GM12865 (cell line): ENCODE measurements at regions not wholly inside any gene's neighbourhood (a gene's known extent, or its start where the extent isn't known, plus 50 kb on each side); places are given as distances from the start of the nearest gene placed in this dataset.

ENCODE experiments used
- DNase-seq: peaks from one replicate; pipeline ENCODE4 v3.0.0; 2010; ENCODE audit warnings: low read depth
- H3K4me3 ChIP-seq: 2 replicates; pipeline ENCODE4 v1.5.1; 2011; ENCODE audit warnings: mild to moderate bottlenecking, low read depth, low read length, control low read depth
- TF ChIP-seq, protein P1 (sequence below): IDR thresholded peaks from 2 replicates; pipeline ENCODE4 v1.5.1; 2011; ENCODE audit warnings: low read length, control low read depth, low read depth, inconsistent platforms; ENCODE audit not compliant: insufficient read depth; ENCODE audit errors: missing control alignments

DNA sequence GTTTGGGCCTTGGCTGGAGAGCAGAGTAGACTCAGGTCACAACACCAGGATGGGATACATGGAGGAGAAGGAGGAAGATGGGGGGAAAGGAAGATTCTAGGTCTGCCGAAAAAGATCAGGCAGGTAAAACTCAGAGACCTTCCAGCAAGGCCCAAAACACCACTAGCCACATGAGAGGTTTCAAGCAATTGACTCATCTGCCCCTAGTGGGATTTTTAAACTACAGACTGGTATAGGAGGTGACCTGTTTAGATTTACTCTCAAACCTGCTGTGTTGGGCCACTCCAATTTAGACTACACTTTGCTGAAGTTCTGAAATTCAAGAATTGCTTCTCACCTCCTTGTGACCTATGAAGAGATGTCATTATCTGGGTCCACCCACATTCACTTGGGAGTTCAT is 236.9 kb upstream of the SASH1 start:
- no peak for DNase-seq
- TF ChIP-seq, protein P1, sequence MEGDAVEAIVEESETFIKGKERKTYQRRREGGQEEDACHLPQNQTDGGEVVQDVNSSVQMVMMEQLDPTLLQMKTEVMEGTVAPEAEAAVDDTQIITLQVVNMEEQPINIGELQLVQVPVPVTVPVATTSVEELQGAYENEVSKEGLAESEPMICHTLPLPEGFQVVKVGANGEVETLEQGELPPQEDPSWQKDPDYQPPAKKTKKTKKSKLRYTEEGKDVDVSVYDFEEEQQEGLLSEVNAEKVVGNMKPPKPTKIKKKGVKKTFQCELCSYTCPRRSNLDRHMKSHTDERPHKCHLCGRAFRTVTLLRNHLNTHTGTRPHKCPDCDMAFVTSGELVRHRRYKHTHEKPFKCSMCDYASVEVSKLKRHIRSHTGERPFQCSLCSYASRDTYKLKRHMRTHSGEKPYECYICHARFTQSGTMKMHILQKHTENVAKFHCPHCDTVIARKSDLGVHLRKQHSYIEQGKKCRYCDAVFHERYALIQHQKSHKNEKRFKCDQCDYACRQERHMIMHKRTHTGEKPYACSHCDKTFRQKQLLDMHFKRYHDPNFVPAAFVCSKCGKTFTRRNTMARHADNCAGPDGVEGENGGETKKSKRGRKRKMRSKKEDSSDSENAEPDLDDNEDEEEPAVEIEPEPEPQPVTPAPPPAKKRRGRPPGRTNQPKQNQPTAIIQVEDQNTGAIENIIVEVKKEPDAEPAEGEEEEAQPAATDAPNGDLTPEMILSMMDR, result no peak
- H3K4me3 ChIP-seq, result no peak overlapping the region

DNA sequence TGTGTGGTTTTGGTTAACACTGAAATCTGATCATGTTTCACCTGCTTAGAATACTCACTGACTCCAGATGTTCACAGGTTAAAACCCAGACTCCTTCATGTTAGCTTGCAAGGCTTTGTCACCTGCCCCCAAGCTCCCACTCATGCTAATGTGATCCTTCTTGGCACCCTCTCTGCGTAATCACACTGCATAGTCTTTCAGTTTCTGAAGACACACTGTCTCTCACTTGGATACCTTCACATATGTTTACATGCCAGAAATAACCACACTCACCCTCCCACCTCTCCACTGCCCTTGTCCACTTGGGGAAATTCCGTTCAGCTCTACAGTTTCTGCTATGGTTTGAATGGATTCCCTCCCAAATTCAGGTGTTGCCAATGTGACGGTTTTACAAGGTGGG is 234.7 kb upstream of the SASH1 start:
- no peak overlapping the region for H3K4me3 ChIP-seq
- TF ChIP-seq, protein P1, result no peak
- DNase-seq, result no peak

DNA sequence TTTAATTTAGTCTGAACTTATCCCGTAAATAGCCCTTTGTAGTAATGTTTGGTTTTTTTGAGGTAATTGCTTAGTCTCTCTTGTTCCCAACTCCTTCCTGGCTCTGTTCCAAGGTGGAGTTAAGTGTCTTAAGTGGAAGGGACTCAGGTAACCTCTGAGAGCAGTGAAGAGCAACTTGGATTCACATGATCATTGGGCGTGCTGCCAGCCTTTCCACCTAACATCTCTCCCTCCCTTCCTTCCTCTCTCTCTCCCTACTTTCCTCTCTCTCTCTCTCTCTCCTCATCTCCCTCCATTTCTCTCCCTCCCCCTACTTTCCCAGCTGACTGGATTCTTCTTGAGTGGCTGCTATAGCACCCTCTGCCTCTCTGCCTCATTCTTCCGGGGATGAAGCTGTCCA is 232.9 kb upstream of the SASH1 start:
- H3K4me3 ChIP-seq, result no peak overlapping the region
- TF ChIP-seq, protein P1, result no peak
- DNase-seq, result no peak

- no peak overlapping the region for H3K4me3 ChIP-seq
- no peak for DNase-seq
- TF ChIP-seq, protein P1, result no peak
Measured at GRCh38 chr6:148110925-148111324, 231.7 kb upstream of the SASH1 start.

- TF ChIP-seq, protein P1, result no peak
- no peak for DNase-seq
Measured at GRCh38 chr6:148112851-148113319, 229.8 kb upstream of the SASH1 start.

GRCh38 chr6:148116001-148116400 is 226.6 kb upstream of the SASH1 start:
- TF ChIP-seq, protein P1, result no peak
- H3K4me3 ChIP-seq, result no peak overlapping the region
- no peak for DNase-seq

More at GRCh38 chr6:148112851-148113319, 229.8 kb upstream of the SASH1 start:
- no peak overlapping the region for H3K4me3 ChIP-seq

GRCh38 chr6:148118244-148118643 is 224.4 kb upstream of the SASH1 start:
- DNase-seq, result no peak
- no peak overlapping the region for H3K4me3 ChIP-seq
- TF ChIP-seq, protein P1, result no peak
